Osteocyte (in vitro differentiated cells): ENCODE measurements at regions not wholly inside any gene's neighbourhood (a gene's known extent, or its start where the extent isn't known, plus 50 kb on each side); places are given as distances from the start of the nearest gene placed in this dataset.
"Not testable (repeated sequence)": the region's sequence is repeated elsewhere in the genome, so short reads cannot be mapped to it uniquely, and the experiment has no call there.

ENCODE experiments used
- DNase-seq: peaks from one replicate; pipeline ENCODE4 v3.0.0; 2021; ENCODE audit warnings: mixed read lengths; ENCODE audit not compliant: unreplicated experiment; ENCODE audit errors: extremely low spot score
- H3K27ac Mint-ChIP-seq: one replicate; pipeline ENCODE4 v1.8.0; 2021; ENCODE audit warnings: mild to moderate bottlenecking, mixed read lengths; ENCODE audit not compliant: unreplicated experiment
- H3K27me3 Mint-ChIP-seq: one replicate; pipeline ENCODE4 v1.8.0; 2021; ENCODE audit warnings: mixed read lengths; ENCODE audit not compliant: unreplicated experiment
- H3K36me3 Mint-ChIP-seq: one replicate; pipeline ENCODE4 v1.8.0; 2021; ENCODE audit warnings: mixed read lengths; ENCODE audit not compliant: unreplicated experiment
- H3K4me1 Mint-ChIP-seq: one replicate; pipeline ENCODE4 v1.8.0; 2021; ENCODE audit warnings: mixed read lengths; ENCODE audit not compliant: unreplicated experiment
- H3K4me3 Mint-ChIP-seq: one replicate; pipeline ENCODE4 v1.8.0; 2021; ENCODE audit warnings: mild to moderate bottlenecking, moderate library complexity, mixed read lengths; ENCODE audit not compliant: unreplicated experiment
- H3K9me3 Mint-ChIP-seq: one replicate; pipeline ENCODE4 v1.8.0; 2021; ENCODE audit warnings: mixed read lengths; ENCODE audit not compliant: unreplicated experiment
- TF ChIP-seq, protein P1 (sequence below): fragments of 200-600 bp; sonication (generic); IDR thresholded peaks from 2 replicates; pipeline ENCODE4 v1.5.0; 2021; ENCODE audit warnings: antibody characterized with exemption, mild to moderate bottlenecking, moderate library complexity

DNA sequence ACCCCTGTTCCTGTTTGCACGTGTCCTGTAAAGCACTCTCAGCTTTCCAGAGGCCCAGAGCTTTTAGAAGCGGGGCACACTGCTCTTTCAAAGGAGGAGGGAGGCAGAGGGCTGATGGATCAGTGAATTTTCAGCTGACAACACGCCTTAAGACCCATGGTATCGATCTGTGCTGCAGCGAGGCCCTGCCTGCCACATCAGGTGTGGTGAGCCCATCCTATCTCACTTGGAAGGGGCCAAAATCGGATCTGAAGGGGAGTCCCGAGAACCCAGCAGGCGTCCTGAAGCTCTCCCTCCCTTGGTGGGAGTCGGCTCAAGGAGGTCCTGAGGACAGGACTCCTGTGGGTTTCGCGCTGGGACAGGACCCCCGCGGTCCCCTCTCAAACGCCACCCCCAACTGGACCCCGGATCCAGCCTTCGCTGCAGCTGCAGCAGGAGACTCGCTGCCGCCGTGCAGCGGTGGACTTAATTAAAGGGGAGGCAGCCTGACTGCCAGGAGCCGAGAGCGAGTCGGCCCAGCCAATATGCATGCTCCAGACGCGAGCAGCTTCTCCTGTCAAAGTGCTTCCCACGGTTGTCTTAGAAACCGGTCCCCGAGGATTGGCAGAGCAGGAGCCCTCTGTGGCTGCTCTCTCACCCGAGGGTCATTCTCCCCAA is 580.0 kb upstream of the ZNF337 start:
- Mint-ChIP-seq H3K27me3 (no peaks in the 10 kb centered on the region), H3K36me3 (no peaks in the 10 kb centered on the region), H3K27ac (no peak overlapping the region), H3K4me3 (no peak overlapping the region), H3K9me3 (no peaks in the 10 kb centered on the region), H3K4me1 (no peaks in the 10 kb centered on the region)
- TF ChIP-seq, protein P1, sequence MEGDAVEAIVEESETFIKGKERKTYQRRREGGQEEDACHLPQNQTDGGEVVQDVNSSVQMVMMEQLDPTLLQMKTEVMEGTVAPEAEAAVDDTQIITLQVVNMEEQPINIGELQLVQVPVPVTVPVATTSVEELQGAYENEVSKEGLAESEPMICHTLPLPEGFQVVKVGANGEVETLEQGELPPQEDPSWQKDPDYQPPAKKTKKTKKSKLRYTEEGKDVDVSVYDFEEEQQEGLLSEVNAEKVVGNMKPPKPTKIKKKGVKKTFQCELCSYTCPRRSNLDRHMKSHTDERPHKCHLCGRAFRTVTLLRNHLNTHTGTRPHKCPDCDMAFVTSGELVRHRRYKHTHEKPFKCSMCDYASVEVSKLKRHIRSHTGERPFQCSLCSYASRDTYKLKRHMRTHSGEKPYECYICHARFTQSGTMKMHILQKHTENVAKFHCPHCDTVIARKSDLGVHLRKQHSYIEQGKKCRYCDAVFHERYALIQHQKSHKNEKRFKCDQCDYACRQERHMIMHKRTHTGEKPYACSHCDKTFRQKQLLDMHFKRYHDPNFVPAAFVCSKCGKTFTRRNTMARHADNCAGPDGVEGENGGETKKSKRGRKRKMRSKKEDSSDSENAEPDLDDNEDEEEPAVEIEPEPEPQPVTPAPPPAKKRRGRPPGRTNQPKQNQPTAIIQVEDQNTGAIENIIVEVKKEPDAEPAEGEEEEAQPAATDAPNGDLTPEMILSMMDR: no peak
- no peak for DNase-seq

DNA sequence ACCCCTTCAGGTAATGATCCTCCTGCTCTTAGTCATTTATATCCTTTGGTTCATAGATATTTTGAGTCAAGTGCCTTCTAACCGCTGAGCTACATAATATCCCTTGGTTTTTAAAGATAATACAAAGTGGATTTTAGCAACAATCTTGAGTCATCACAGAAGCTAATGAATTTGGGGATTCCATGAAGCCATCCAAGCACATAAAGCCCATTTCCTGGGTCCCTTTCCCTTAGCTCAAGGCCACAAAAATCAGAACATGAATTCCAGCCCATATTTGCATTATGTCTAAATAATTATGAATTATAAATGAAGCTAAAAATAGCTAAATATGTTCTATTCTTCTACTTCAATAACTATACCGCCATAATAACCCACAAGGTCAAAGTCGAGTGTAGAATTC is 572.1 kb upstream of the ZNF337 start:
- not testable (repeated sequence) for H3K4me1 Mint-ChIP-seq, H3K27ac Mint-ChIP-seq, H3K4me3 Mint-ChIP-seq, DNase-seq, H3K27me3 Mint-ChIP-seq, H3K36me3 Mint-ChIP-seq, H3K9me3 Mint-ChIP-seq

DNA sequence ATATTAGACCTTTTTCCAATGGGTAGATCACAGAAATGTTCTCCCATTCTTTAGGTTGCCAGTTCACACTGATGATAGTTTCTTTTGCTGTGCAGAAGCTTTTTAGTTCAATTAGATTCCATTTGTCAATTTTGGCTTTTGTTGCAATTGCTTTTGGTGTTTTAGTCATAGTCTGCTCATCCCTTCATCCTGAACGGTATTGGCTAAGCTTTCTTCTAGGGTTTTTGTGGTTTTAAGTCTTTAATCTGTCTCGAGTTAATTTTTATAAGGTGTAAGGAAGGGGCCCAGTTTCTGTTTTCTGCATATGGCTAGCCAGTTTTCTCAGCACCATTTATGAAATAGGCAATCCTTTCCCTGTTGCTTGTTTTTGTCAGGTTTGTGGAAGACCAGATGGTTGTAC is 564.3 kb upstream of the ZNF337 start:
- not testable (repeated sequence) for H3K4me3 Mint-ChIP-seq, H3K4me1 Mint-ChIP-seq, H3K36me3 Mint-ChIP-seq

DNA sequence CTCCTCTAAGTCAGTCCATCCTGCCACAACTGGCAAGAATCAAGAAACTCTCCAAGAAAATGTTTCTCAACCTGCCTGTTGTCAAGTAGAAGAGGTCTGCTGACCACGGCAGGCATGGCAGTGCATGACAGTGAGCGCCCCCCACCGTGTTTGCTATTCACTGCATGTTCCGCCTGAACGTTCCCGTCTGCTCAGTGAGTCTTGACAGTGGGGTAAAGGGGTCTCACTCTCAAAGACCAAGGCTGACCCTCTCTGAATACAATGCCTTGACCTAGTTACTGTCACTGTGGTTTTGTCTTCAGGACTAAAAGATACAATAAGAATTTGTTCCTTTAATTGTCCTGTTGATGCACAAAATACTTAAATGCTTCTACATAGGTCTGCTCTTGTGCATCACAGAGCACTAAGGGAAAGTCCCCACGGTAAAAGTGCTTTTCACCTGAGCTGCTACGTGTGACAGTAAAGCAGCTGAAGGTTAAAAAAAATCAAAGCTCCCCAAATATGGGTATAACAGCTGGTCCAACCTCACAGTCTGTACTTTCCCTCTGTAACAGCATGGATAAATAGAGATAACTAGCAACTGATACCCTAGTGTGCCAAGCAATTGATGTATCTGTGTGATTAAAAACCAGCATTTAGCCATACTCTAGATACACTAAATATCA is 555.8 kb upstream of the ZNF337 start:
- H3K27me3 Mint-ChIP-seq, H3K4me3 Mint-ChIP-seq, DNase-seq, H3K9me3 Mint-ChIP-seq, H3K27ac Mint-ChIP-seq, H3K4me1 Mint-ChIP-seq, H3K36me3 Mint-ChIP-seq: not testable (repeated sequence)

More for the DNA sequence above, 564.3 kb upstream of the ZNF337 start:
- not testable (repeated sequence) for DNase-seq, H3K27ac Mint-ChIP-seq, H3K9me3 Mint-ChIP-seq
- H3K27me3 Mint-ChIP-seq: peaks cover 10% of the 10 kb centered on the region

DNA sequence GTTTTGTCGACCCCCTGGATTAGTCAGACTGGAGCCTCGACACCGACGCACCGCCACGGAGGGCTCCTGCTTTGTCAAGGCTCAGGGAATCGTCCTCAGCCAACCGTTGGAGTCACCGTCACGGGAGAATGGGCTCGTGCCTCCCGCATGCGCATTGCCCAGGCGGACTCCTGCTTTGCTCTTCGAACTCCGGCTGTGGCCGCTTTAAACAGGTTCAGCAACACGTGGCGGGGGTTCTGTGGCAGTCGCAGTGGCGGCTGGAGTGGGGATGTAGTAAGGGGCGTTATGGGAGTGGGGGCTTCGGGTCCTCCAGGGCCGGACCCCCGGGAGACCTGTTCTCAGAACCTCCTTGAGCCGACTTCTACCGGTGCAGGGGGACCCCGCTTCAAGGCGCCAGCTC is 554.7 kb upstream of the ZNF337 start:
- H3K36me3 Mint-ChIP-seq, DNase-seq, H3K27ac Mint-ChIP-seq, H3K4me1 Mint-ChIP-seq, H3K9me3 Mint-ChIP-seq, H3K27me3 Mint-ChIP-seq, H3K4me3 Mint-ChIP-seq: not testable (repeated sequence)

DNA sequence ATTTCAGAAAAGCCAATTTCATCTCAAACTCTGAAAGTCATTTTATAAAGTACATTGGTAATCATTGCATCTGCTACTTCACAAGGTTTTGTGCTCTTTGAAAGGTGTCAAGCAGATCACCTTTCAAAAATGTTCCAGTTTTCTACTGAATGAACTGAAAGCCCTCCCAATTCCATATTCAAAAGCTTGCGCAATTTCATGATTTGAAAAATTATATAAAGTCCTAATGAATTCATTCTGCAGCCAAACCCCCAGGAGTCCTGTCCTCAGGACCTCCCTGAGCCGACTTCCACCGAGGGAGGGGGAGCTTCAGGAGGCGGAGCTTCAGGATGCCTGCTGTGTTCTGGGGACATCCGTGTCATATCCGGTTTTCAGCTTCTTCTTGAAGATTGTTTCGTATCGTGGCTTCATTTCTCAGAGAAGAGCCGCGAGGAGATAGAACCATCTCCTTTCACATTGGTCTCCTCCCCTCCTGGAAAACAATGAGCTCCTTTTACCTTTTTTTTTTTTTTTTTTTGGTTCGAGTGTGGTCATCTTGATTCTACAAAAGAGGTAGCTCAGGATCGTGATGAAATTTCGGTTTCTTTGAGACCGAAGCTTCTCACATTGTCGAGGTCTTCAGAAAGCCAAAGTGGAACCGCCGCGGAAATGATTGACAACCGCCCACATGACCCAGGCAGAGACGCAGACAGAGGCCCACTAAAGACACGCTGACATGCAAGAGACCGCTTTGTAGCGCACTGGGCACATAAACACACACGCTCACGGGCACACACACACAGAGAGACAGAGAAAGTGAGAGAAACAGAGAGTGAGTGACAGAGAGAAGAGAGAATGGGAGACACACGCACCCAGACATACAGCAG is 553.8 kb upstream of the ZNF337 start:
- not testable (repeated sequence) for H3K27ac Mint-ChIP-seq, H3K36me3 Mint-ChIP-seq, H3K9me3 Mint-ChIP-seq, H3K27me3 Mint-ChIP-seq, H3K4me1 Mint-ChIP-seq, H3K4me3 Mint-ChIP-seq, DNase-seq

DNA sequence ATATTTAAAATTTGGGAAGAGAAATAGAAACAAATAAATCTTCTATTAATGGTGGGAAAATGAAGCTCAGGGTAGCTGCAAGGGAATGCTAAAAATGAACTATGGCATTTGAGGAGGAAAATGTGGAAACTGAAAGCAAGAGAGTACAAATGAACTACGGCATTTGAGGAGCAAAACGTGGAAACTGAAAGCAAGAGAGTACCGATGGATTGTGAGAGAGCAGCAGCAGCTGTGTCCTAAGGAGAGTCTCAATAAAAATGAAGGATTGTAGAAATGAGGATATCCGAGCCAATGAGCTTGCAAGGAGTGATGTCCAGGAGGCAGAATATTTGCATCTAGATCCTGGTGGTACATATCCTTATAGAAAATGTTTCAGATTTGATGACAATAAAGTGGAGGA is 547.1 kb upstream of the ZNF337 start:
- Mint-ChIP-seq H3K4me1 (no peaks in the 10 kb centered on the region), H3K9me3 (peaks cover 7% of the 10 kb centered on the region), H3K27ac (no peak overlapping the region), H3K36me3 (no peaks in the 10 kb centered on the region), H3K4me3 (no peak overlapping the region), H3K27me3 (peaks cover 4% of the 10 kb centered on the region)
- TF ChIP-seq, protein P1: no peak
- no peak for DNase-seq

DNA sequence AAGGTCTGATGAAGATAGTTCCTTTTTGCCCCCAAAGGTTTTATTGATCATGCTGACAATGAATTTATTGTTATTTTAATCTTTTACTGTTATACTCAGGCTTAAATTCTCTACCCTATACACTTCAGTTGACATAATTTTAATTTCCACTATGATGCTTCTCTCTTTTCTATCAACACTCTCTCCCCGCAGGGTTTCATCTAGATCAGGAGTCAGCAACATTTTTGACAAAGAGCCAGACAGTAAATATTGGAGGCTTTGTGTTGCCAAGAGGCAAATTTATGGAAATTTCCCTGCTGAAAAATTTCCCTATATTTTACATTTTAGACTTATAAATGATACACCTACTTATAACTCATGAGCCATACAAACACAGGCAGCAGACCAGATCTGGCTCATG is 524.0 kb upstream of the ZNF337 start:
- H3K4me1 Mint-ChIP-seq, H3K4me3 Mint-ChIP-seq, H3K9me3 Mint-ChIP-seq, H3K36me3 Mint-ChIP-seq, H3K27ac Mint-ChIP-seq, DNase-seq: not testable (repeated sequence)
- peaks cover 36% of the 10 kb centered on the region for H3K27me3 Mint-ChIP-seq

DNA sequence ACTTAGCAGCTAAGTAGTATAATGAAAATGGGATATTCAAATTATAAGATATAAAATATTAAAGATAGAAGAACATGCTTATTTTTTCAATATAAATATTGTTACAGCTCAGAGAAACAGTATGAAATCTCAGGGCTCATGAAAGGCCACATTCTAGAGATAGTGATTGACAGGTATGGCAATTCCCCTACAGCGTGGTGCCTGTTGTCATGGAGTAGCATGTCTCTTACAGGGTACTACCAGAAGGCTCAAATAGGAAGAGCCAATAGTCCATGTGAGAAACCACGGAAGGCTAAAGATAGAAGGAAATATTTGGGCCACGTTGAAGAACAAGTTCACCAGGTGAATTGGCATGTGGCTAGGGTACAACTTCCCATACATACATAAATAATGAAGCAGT is 522.9 kb upstream of the ZNF337 start:
- not testable (repeated sequence) for H3K27ac Mint-ChIP-seq, H3K9me3 Mint-ChIP-seq, H3K36me3 Mint-ChIP-seq, H3K4me1 Mint-ChIP-seq, H3K4me3 Mint-ChIP-seq, DNase-seq
- peaks cover 34% of the 10 kb centered on the region for H3K27me3 Mint-ChIP-seq
